ENCODE measurements at regions not wholly inside any gene's neighbourhood (a gene's known extent, or its start where the extent isn't known, plus 50 kb on each side); places are given as distances from the start of the nearest gene placed in this dataset.

DNA sequence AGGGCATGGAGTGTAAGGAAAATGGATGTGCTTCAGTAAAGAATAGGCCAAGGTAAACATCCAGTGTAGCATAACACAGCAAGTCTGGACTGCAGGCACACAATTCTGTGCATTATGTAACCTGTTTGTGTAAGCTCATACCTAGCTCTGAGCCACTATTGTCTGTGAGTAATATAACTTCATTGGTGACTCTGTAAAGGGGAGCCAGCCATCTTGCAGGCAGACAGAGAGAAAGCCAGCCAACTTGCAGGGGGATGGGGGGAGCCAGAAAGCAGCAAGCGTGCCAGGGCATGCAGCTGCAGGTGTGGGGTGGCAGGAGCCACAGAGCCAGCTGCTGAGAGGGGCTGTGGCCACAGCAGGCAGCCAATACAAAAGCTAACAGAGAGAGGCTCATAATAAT lies 449.2 kb downstream of the IPMK start:
- TF ChIP-seq EZH2 (IDR thresholded peaks at IDR 0.05; ENCODE audit: borderline replicate concordance, low read depth, low read length, poor library complexity, severe bottlenecking), result no peak
- TF ChIP-seq, protein P1, sequence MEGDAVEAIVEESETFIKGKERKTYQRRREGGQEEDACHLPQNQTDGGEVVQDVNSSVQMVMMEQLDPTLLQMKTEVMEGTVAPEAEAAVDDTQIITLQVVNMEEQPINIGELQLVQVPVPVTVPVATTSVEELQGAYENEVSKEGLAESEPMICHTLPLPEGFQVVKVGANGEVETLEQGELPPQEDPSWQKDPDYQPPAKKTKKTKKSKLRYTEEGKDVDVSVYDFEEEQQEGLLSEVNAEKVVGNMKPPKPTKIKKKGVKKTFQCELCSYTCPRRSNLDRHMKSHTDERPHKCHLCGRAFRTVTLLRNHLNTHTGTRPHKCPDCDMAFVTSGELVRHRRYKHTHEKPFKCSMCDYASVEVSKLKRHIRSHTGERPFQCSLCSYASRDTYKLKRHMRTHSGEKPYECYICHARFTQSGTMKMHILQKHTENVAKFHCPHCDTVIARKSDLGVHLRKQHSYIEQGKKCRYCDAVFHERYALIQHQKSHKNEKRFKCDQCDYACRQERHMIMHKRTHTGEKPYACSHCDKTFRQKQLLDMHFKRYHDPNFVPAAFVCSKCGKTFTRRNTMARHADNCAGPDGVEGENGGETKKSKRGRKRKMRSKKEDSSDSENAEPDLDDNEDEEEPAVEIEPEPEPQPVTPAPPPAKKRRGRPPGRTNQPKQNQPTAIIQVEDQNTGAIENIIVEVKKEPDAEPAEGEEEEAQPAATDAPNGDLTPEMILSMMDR (conservative IDR thresholded peaks at IDR 0.05; ENCODE audit: low read depth, low read length), result no peak
